HCT116 (cell line): ENCODE measurements at regions not wholly inside any gene's neighbourhood (a gene's known extent, or its start where the extent isn't known, plus 50 kb on each side); places are given as distances from the start of the nearest gene placed in this dataset.

Source experiments
- ATAC-seq: fragments of 200-7000 bp; cut with Tn5 transposase; 2 replicates; pipeline ENCODE4 v1.9.1; 2020; ENCODE audit warnings: mild to moderate bottlenecking, moderate library complexity
- BruUV-seq: library from RNA; stranded (reverse); fragments of 400-500 nt; replicated peaks from 2 replicates; lab custom pipeline; 2021; lab: Mats Ljungman, UMichigan
- CTCF ChIA-PET: fragments of 300-600 bp; sonication (Branson Sonifier 250); formaldehyde crosslinking; loops from one replicate; lab custom pipeline; 2021; ENCODE audit warnings: antibody characterized with exemption; lab: Charles Lee
- POLR2A ChIA-PET: fragments of 300-600, 350-600 bp; sonication (Branson Sonifier 250); formaldehyde crosslinking; loops from one replicate; lab custom pipeline; 2021; ENCODE audit warnings: antibody characterized with exemption; lab: Charles Lee
- RAD21 ChIA-PET, 2 experiments: fragments of 300-600 bp; sonication (Branson Sonifier 250); formaldehyde crosslinking; loops; one replicate each; lab custom pipeline; 2023; ENCODE audit warnings: low total read pairs in 2 of 2; ENCODE audit not compliant: uncharacterized antibody in 2 of 2, unreplicated experiment in 2 of 2, low non-redundant PET in 1 of 2; lab: Charles Lee
- DNase-seq: peaks from one replicate; pipeline ENCODE4 v3.0.0-alpha.2; 2010; ENCODE audit warnings: low read depth, low spot score
- H2AFZ ChIP-seq: fragments of 200-600 bp; shearing (Covaris generic), sonication (generic); 2 replicates; pipeline ENCODE4 v1.6.1; 2017; ENCODE audit warnings: low read depth, mixed run types, mixed read lengths, antibody characterized with exemption, low read length; ENCODE audit not compliant: poor library complexity, severe bottlenecking
- H3K27ac ChIP-seq: 2 replicates; pipeline ENCODE4 v1.5.1; 2012; ENCODE audit warnings: low read depth, low read length
- H3K27me3 ChIP-seq: fragments of 200-600 bp; sonication (generic); 2 replicates; pipeline ENCODE4 v1.6.1; 2016; ENCODE audit warnings: mixed run types, low read length, mixed read lengths; ENCODE audit not compliant: insufficient read depth
- H3K36me3 ChIP-seq, 2 experiments: fragments of 200-500 bp in 1 of 2; fragments of 200-600 bp in 1 of 2; sonication (Bioruptor generic) in 1 of 2; sonication (generic) in 1 of 2; 2 replicates each; pipeline versions ENCODE4 v1.5.1 to v1.6.1; 2014 to 2016; ENCODE audit warnings: low read length in 2 of 2, inconsistent platforms in 1 of 2, mixed read lengths in 1 of 2, mixed run types in 1 of 2; ENCODE audit not compliant: insufficient read depth in 2 of 2, control insufficient read depth in 1 of 2
- H3K4me1 ChIP-seq, 2 experiments: fragments of 200-600 bp in 1 of 2; sonication (generic) in 1 of 2; 2 replicates each; pipeline versions ENCODE4 v1.5.1 to v1.6.1; 2012 to 2017; ENCODE audit warnings: low read length in 2 of 2, inconsistent platforms in 1 of 2, mild to moderate bottlenecking in 1 of 2, mixed read lengths in 1 of 2, mixed run types in 1 of 2, moderate library complexity in 1 of 2; ENCODE audit not compliant: insufficient read depth in 2 of 2, control insufficient read depth in 1 of 2
- H3K4me2 ChIP-seq: fragments of 200-600 bp; sonication (generic); 2 replicates; pipeline ENCODE4 v1.6.1; 2017; ENCODE audit warnings: mixed run types, low read length, mixed read lengths
- H3K4me3 ChIP-seq, 2 experiments: fragments of 200-600 bp in 1 of 2; sonication (generic) in 1 of 2; replicated peaks in 1 of 2; 2 replicates each; pipeline ENCODE4 v1.5.1; 2011 to 2016; ENCODE audit warnings: low read length in 2 of 2, control low read depth in 1 of 2, low read depth in 1 of 2, mild to moderate bottlenecking in 1 of 2, mixed read lengths in 1 of 2, mixed run types in 1 of 2
- H3K79me2 ChIP-seq: fragments of 200-600 bp; sonication (generic); 2 replicates; pipeline ENCODE4 v1.6.1; 2017; ENCODE audit warnings: mild to moderate bottlenecking, mixed run types, low read length, moderate library complexity, mixed read lengths; ENCODE audit not compliant: insufficient read depth
- H3K9ac ChIP-seq: fragments of 200-600 bp; sonication (generic); 2 replicates; pipeline ENCODE4 v1.6.1; 2016; ENCODE audit warnings: low read length, mixed read lengths
- H3K9me2 ChIP-seq: fragments of 200-600 bp; sonication (generic), shearing (Covaris generic); 2 replicates; pipeline ENCODE4 v1.6.1; 2017; ENCODE audit warnings: mixed run types, mild to moderate bottlenecking, moderate library complexity; ENCODE audit not compliant: insufficient read depth
- H3K9me3 ChIP-seq, 2 experiments: fragments of 200-500 bp in 1 of 2; fragments of 200-600 bp in 1 of 2; sonication (Bioruptor generic) in 1 of 2; sonication (generic) in 1 of 2; 2 replicates each; pipeline ENCODE4 v1.6.1; 2014 to 2017; ENCODE audit warnings: low read length in 2 of 2, mixed read lengths in 2 of 2, inconsistent platforms in 1 of 2, low read depth in 1 of 2, mild to moderate bottlenecking in 1 of 2, mixed run types in 1 of 2, moderate library complexity in 1 of 2; ENCODE audit not compliant: control insufficient read depth in 1 of 2, insufficient read depth in 1 of 2
- H4K20me1 ChIP-seq: fragments of 200-600 bp; sonication (generic), shearing (Covaris generic); 2 replicates; pipeline ENCODE4 v1.6.1; 2017; ENCODE audit warnings: mixed run types, mild to moderate bottlenecking, moderate library complexity; ENCODE audit not compliant: insufficient read depth
- MAX ChIP-seq: IDR thresholded peaks from 2 replicates; pipeline ENCODE4 v1.6.1; 2012
- POLR2A ChIP-seq: IDR thresholded peaks from 2 replicates; pipeline ENCODE4 v1.7.0; 2011; ENCODE audit warnings: borderline replicate concordance; ENCODE audit not compliant: insufficient read depth, insufficient read length; ENCODE audit errors: extremely low read depth
- RAD21 ChIP-seq: IDR thresholded peaks from 2 replicates; pipeline ENCODE4 v1.6.1; 2012; ENCODE audit warnings: low read depth, mild to moderate bottlenecking
- YY1 ChIP-seq: IDR thresholded peaks from 2 replicates; pipeline ENCODE4 v1.6.1; 2011; ENCODE audit warnings: low read length, low read depth, moderate library complexity, mild to moderate bottlenecking; ENCODE audit not compliant: insufficient replicate concordance; ENCODE audit errors: extremely low read depth
- ZFX ChIP-seq: fragments of 450-650 bp; IDR thresholded peaks from 2 replicates; pipeline ENCODE4 v1.6.1; 2017
- intact Hi-C: fragments of 100-400 bp; cut with micrococcal nuclease; formaldehyde crosslinking; loops from 2 replicates; pipeline ENCODE4 v1.10.0; 2022

GRCh38 chr2:44055229-44055628 lies 59.4 kb upstream of the LRPPRC start:
- no peaks in the 10 kb centered on the region for H3K4me1 ChIP-seq
- H2AFZ ChIP-seq: no peak overlapping the region
- BruUV-seq: no TSS peak

GRCh38 chr2:44055664-44056063 lies 59.9 kb upstream of the LRPPRC start:
- Histone ChIP-seq H3K79me2 (no peaks in the 10 kb centered on the region), H3K9me3 (no peaks in the 10 kb centered on the region), H3K36me3 (no peaks in the 10 kb centered on the region), H3K4me2 (no peak overlapping the region), H3K9ac (no peak overlapping the region), H3K27ac (no peak overlapping the region), H3K27me3 (no peaks in the 10 kb centered on the region), H4K20me1 (no peaks in the 10 kb centered on the region), H2AFZ (no peak overlapping the region), H3K4me1 (no peaks in the 10 kb centered on the region), H3K9me2 (no peaks in the 10 kb centered on the region), H3K4me3 (no peak overlapping the region)
- intact Hi-C loops: no loop called here
- BruUV-seq: no TSS peak
- no peak for ATAC-seq
- ChIA-PET POLR2A (no interaction called here), RAD21 (no interaction called here), CTCF (interaction anchor here (3.3 kb wide), 1 partner anchor 11 kb away, joined by 14 read pairs; no protein-coding TSS in a partner anchor)
- TF ChIP-seq YY1 (no peak), POLR2A (no peak), ZFX (no peak), MAX (no peak)
- no peak for DNase-seq

More at GRCh38 chr2:44055229-44055628, 59.4 kb upstream of the LRPPRC start:
- ChIA-PET CTCF (interaction anchor here (3.3 kb wide), 1 partner anchor 11 kb away, joined by 14 read pairs; no protein-coding TSS in a partner anchor), POLR2A (no interaction called here), RAD21 (no interaction called here)
- Histone ChIP-seq H3K9me3 (no peaks in the 10 kb centered on the region), H3K4me2 (no peak overlapping the region), H3K27ac (no peak overlapping the region), H3K4me3 (no peak overlapping the region), H3K27me3 (no peaks in the 10 kb centered on the region), H3K9ac (no peak overlapping the region), H3K79me2 (no peaks in the 10 kb centered on the region), H3K36me3 (no peaks in the 10 kb centered on the region), H3K9me2 (no peaks in the 10 kb centered on the region), H4K20me1 (no peaks in the 10 kb centered on the region)
- no peak for DNase-seq
- intact Hi-C loops: no loop called here
- TF ChIP-seq RAD21: 0 out of 2 replicates have a peak, but pooled peaks have one; percentile 5
- no peak for TF ChIP-seq YY1
- no peak for ATAC-seq
